Right lobe of liver (tissue), 6 donors: ENCODE measurements at regions not wholly inside any gene's neighbourhood (a gene's known extent, or its start where the extent isn't known, plus 50 kb on each side); places are given as distances from the start of the nearest gene placed in this dataset.
A peak's percentile ranks its signal among the peaks of the same experiment; 100 is the strongest.

ENCODE experiments used
- ATAC-seq, 4 donors: fragments of 200-7000 bp; cut with Tn5 transposase; one replicate each; pipeline ENCODE4 v1.9.1; 2020; ENCODE audit warnings: mild to moderate bottlenecking in 4 of 4, moderate library complexity in 4 of 4
- DNase-seq, 3 donors: peaks; one replicate each; pipeline ENCODE4 v3.0.0-alpha.2; 2020
- H3K27ac ChIP-seq, 3 donors: fragments of 200-600 bp; one replicate each; pipeline ENCODE4 v1.8.0; 2022
- H3K27me3 ChIP-seq, 2 donors: fragments of 200-600 bp; one replicate each; pipeline ENCODE4 v1.8.0; 2022
- H3K36me3 ChIP-seq, 4 donors: fragments of 200-600 bp; sonication (generic) in 1 of 4; one replicate each; pipeline versions ENCODE4 v1.5.1 to v1.8.0; 2017 to 2022; ENCODE audit warnings: control low read depth in 1 of 4
- H3K4me1 ChIP-seq, 4 donors: fragments of 200-600 bp; sonication (generic) in 1 of 4; one replicate each; pipeline versions ENCODE4 v1.5.1 to v1.8.0; 2017 to 2022; ENCODE audit warnings: control low read depth in 1 of 4
- H3K4me3 ChIP-seq, 3 donors: fragments of 200-600 bp; one replicate each; pipeline ENCODE4 v1.8.0; 2022
- H3K9me3 ChIP-seq, 4 donors: fragments of 200-600 bp; sonication (generic) in 1 of 4; one replicate each; pipeline versions ENCODE4 v1.5.1 to v1.8.0; 2017 to 2022; ENCODE audit warnings: control low read depth in 1 of 4
- POLR2A ChIP-seq: fragments of 450-650 bp; IDR thresholded peaks from one replicate; pipeline ENCODE4 v1.6.1; 2017; ENCODE audit warnings: antibody characterized with exemption, mild to moderate bottlenecking
- WGBS: methylation state at CpG from one replicate; pipeline ENCODE4 v1.1.6; 2018; ENCODE audit warnings: low coverage, low lambda C conversion rate; ENCODE audit not compliant: insufficient coverage; ENCODE audit errors: missing lambda C conversion rate; 5-methylcytosine and 5-hydroxymethylcytosine counted together
- intact Hi-C, 2 donors: fragments of 100-400 bp; cut with DNase I; formaldehyde crosslinking; loops; one replicate each; pipeline versions ENCODE4 v1.11.2 to v1.14.1; 2022
- TF ChIP-seq, protein P1 (sequence below), 4 donors: fragments of 200-600 bp in 3 of 4; fragments of 450-650 bp in 1 of 4; IDR thresholded peaks; one replicate each; pipeline versions ENCODE4 v1.5.1 to v1.8.0; 2016 to 2022; ENCODE audit warnings: antibody characterized with exemption in 4 of 4, mild to moderate bottlenecking in 2 of 4
- donor health status: DM: no; HTN: yes; CAD: no.
- donor health status: DM: no; HTN: no; CAD: no.
- donor health status: DM: no; HTN: no; CAD: no.
- donor health status: DM: no; HTN: yes; CAD: no.
- donor health status: DM: no; HTN: yes; CAD: no.

DNA sequence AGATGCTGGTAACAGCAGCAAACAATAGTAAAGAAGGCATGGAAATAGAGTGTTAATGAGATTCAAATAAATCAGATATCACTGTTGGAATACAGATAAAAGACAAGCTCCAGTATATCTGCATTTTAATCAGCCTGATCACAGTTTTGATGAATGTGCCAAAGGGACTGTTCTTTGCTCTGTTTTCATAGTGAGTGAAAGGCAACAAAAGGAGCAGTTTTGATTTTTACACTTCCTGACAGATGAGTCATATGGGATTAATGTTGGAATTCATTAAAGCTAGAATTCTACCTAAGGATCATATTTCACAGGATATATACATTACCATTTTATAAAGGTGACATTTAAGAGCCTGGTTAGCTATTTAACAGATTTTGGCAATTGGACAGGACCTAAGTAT is 743.3 kb upstream of the PTPRD start:
- ATAC-seq = no peak
- intact Hi-C loops = no loop called here

DNA sequence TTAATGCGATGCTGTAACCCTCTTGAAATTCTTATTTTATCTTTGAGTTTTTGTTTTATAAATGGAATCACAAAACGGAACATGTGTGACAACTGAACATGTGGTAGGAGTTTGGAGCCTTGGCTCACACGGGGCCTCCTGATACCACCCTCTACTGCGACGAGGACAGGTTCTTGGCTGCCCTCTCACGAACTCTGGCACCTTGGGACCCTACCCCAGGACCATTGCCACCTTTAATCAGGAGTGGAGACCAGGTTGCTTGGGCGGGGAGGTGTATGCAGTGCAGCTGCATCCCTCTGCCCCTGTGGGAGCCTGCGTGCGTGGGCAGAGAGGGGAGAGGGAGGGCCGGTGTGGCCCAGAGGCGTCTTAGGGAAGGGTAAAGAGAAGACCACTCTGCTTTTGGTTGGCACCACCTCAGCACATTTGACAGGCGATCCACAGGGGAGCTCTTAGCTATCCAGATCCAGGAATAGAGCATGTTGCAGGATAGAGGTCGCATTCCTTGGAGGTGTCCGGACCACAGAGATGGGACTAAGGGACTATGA is 753.9 kb upstream of the PTPRD start:
- Histone ChIP-seq H3K4me1 (no peaks in the 10 kb centered on the region), H3K4me3 (no peak overlapping the region), H3K27me3 (no peaks in the 10 kb centered on the region), H3K36me3 (no peaks in the 10 kb centered on the region), H3K9me3 (no peaks in the 10 kb centered on the region), H3K27ac (no peak overlapping the region)
- intact Hi-C loops = no loop called here
- no peak for TF ChIP-seq POLR2A
- TF ChIP-seq, protein P1, sequence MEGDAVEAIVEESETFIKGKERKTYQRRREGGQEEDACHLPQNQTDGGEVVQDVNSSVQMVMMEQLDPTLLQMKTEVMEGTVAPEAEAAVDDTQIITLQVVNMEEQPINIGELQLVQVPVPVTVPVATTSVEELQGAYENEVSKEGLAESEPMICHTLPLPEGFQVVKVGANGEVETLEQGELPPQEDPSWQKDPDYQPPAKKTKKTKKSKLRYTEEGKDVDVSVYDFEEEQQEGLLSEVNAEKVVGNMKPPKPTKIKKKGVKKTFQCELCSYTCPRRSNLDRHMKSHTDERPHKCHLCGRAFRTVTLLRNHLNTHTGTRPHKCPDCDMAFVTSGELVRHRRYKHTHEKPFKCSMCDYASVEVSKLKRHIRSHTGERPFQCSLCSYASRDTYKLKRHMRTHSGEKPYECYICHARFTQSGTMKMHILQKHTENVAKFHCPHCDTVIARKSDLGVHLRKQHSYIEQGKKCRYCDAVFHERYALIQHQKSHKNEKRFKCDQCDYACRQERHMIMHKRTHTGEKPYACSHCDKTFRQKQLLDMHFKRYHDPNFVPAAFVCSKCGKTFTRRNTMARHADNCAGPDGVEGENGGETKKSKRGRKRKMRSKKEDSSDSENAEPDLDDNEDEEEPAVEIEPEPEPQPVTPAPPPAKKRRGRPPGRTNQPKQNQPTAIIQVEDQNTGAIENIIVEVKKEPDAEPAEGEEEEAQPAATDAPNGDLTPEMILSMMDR (IDR thresholded peaks at IDR 0.05) = no peak
- ATAC-seq (peak in 1 of 4 donors; percentile 44), DNase-seq (no peak)
- WGBS = 69% methylated on average over 12 of the region's 14 CpGs

More for the DNA sequence above, 743.3 kb upstream of the PTPRD start:
- H3K27me3 ChIP-seq = no peaks in the 10 kb centered on the region
- no peak overlapping the region for H3K4me3 ChIP-seq
- no peaks in the 10 kb centered on the region for H3K9me3 ChIP-seq
- TF ChIP-seq, protein P1 (IDR thresholded peaks at IDR 0.05) = no peak
- TF ChIP-seq POLR2A = no peak
- no peaks in the 10 kb centered on the region for H3K4me1 ChIP-seq
- no peak overlapping the region for H3K27ac ChIP-seq
- no peak for DNase-seq
- no peaks in the 10 kb centered on the region for H3K36me3 ChIP-seq

DNA sequence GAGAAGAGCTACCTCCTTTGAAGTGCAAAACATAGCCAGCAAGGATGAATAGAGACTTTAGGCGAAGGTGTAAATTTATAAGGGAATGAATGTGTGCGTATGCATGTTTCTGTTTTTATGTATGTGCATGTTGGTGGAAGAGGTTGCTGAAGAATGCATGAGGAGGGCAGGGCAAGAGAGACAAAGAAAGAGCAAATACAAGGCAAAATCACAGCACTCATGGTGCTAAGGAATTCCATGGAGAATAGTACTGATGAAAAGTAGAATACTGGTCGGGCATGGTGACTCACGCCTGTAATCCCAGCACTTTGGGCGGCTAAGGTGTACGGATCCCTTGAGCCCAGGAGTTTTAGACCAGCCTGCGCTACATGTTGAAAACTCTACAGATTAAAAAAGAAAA is 762.1 kb upstream of the PTPRD start:
- WGBS = 42% methylated on average over 7 of the region's 7 CpGs
- H3K4me1 ChIP-seq = no peaks in the 10 kb centered on the region

DNA sequence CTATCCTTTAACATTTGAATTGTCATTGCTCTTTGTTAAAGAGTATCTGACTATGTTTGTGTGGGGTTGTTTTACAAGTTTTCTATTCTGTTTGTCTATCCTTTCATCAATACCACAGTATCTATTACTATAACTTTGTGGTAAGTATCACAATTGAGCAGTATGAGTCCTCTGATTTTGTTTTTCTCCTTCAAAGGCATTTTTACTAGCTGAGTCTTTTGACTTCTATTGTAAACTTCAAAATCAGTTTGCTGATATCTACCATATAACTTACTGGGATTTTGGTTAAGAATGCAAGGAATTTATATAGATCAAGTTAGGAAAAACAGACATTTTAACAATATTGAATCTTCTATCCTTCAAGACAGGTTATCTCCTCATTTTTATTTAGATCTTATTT is 789.8 kb upstream of the PTPRD start:
- TF ChIP-seq, protein P1 (IDR thresholded peaks at IDR 0.05) = no peak
- TF ChIP-seq POLR2A = no peak

More for the DNA sequence above, 762.1 kb upstream of the PTPRD start:
- Histone ChIP-seq H3K9me3 (no peaks in the 10 kb centered on the region), H3K27me3 (no peaks in the 10 kb centered on the region), H3K36me3 (no peaks in the 10 kb centered on the region), H3K4me3 (no peak overlapping the region), H3K27ac (no peak overlapping the region)
- TF ChIP-seq POLR2A = no peak
- TF ChIP-seq, protein P1 (IDR thresholded peaks at IDR 0.05) = no peak
- no peak for ATAC-seq
- no peak for DNase-seq
- intact Hi-C loops = no loop called here

DNA sequence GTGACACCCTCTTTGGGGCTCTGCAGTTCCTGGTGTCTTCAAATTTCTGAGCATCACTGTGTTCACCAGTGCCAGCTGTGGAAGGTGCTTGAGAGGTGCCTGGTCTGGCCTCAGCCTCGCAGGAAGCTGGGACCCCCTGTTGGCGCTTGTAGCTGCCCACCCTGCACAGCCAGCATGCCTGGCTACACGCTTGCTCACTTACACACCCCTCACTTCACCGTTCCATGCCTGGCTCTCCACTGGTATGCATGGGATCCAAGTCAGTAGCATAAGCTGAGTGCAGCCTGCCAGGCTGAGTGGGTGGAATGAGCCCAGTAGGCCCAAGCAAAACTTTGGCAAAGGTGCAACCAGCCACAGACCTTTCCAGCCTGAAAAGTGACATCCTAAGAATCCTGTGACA is 801.4 kb upstream of the PTPRD start:
- WGBS = no CpG with 5 or more reads among the region's 4 CpGs

More for the DNA sequence above, 789.8 kb upstream of the PTPRD start:
- no peaks in the 10 kb centered on the region for H3K36me3 ChIP-seq
- ATAC-seq (no peak), DNase-seq (no peak)
- no peak overlapping the region for H3K27ac ChIP-seq
- intact Hi-C loops = no loop called here
- H3K27me3 ChIP-seq = no peaks in the 10 kb centered on the region
- peaks cover 0 to 2% (median 0%) of the 10 kb centered on the region in 4 donors for H3K9me3 ChIP-seq
- H3K4me1 ChIP-seq = no peaks in the 10 kb centered on the region
- H3K4me3 ChIP-seq = no peak overlapping the region

More for the DNA sequence above, 801.4 kb upstream of the PTPRD start:
- no peaks in the 10 kb centered on the region for H3K4me1 ChIP-seq
- DNase-seq (no peak), ATAC-seq (peak in 1 of 4 donors; percentile 18)
- intact Hi-C loops = no loop called here
- no peaks in the 10 kb centered on the region for H3K9me3 ChIP-seq
- no peak overlapping the region for H3K4me3 ChIP-seq
- no peak overlapping the region for H3K27ac ChIP-seq
- H3K27me3 ChIP-seq = no peaks in the 10 kb centered on the region
- H3K36me3 ChIP-seq = no peaks in the 10 kb centered on the region
- TF ChIP-seq, protein P1 (IDR thresholded peaks at IDR 0.05) = no peak
- TF ChIP-seq POLR2A = no peak
